ENCODE measurements at regions not wholly inside any gene's neighbourhood (a gene's known extent, or its start where the extent isn't known, plus 50 kb on each side); places are given as distances from the start of the nearest gene placed in this dataset.

- TF ChIP-seq CTCF (IDR thresholded peaks at IDR 0.05; ENCODE audit: poor library complexity) (no peak), EZH2 (IDR thresholded peaks at IDR 0.05; ENCODE audit: borderline replicate concordance) (no peak), EZH2phosphoT487 (IDR thresholded peaks at IDR 0.05; ENCODE audit: low read depth, severe bottlenecking, unreplicated experiment) (no peak)
These were observed 186.0 kb upstream of the EPHA4 start for GRCh38 chr2:221758076-221758475.
